ENCODE measurements at regions not wholly inside any gene's neighbourhood (a gene's known extent, or its start where the extent isn't known, plus 50 kb on each side); places are given as distances from the start of the nearest gene placed in this dataset.

- no peak for TF ChIP-seq MAX (IDR thresholded peaks at IDR 0.05)
Observed at GRCh38 chr11:79492008-79492407, 51.2 kb upstream of the TENM4 start.

Measured in Ishikawa (cell line).